Esophagus muscularis mucosa (tissue), 4 donors: ENCODE measurements at regions not wholly inside any gene's neighbourhood (a gene's known extent, or its start where the extent isn't known, plus 50 kb on each side); places are given as distances from the start of the nearest gene placed in this dataset.

Source experiments
- DNase-seq: peaks from one replicate; pipeline ENCODE4 v3.0.0-alpha.2; 2017; ENCODE audit errors: extremely low spot score
- H3K27ac ChIP-seq, 4 donors: fragments of 200-600 bp; sonication (generic); replicated peaks in 1 of 4; 1 replicate in 3 of 4; 2 replicates in 1 of 4; pipeline ENCODE4 v1.5.1; 2016 to 2019; ENCODE audit warnings: mild to moderate bottlenecking in 1 of 4
- H3K27me3 ChIP-seq, 4 donors: fragments of 200-600 bp; sonication (generic); one replicate each; pipeline versions ENCODE4 v1.5.1 to v1.6.0; 2016 to 2019
- H3K36me3 ChIP-seq, 4 donors: fragments of 200-600 bp; sonication (generic); one replicate each; pipeline ENCODE4 v1.5.1; 2016 to 2019
- H3K4me1 ChIP-seq, 4 donors: fragments of 200-600 bp; sonication (generic); one replicate each; pipeline ENCODE4 v1.5.1; 2016 to 2019
- H3K4me3 ChIP-seq, 4 donors: fragments of 200-600 bp; sonication (generic); 1 replicate in 2 of 4; 2 replicates in 2 of 4; pipeline ENCODE4 v1.5.1; 2016 to 2019; ENCODE audit warnings: mild to moderate bottlenecking in 4 of 4, moderate library complexity in 1 of 4
- H3K9me3 ChIP-seq, 4 donors: fragments of 200-600 bp; sonication (generic); 1 replicate in 3 of 4; 2 replicates in 1 of 4; pipeline ENCODE4 v1.5.1; 2016 to 2019
- EP300 ChIP-seq: sonication (generic); formaldehyde crosslinking; IDR thresholded peaks from one replicate; pipeline ENCODE4 v1.6.1; 2017; ENCODE audit warnings: antibody characterized with exemption
- POLR2A ChIP-seq: fragments of 450-650 bp; IDR thresholded peaks from one replicate; pipeline ENCODE4 v1.6.1; 2017; ENCODE audit warnings: antibody characterized with exemption, moderate library complexity, mild to moderate bottlenecking, low read depth
- POLR2AphosphoS5 ChIP-seq, 2 donors: sonication (generic); formaldehyde crosslinking; IDR thresholded peaks; one replicate each; pipeline ENCODE4 v1.6.1; 2017; ENCODE audit warnings: antibody characterized with exemption in 2 of 2
- WGBS: methylation state at CpG from one replicate; pipeline ENCODE4 v1.1.5; 2018; 5-methylcytosine and 5-hydroxymethylcytosine counted together
- intact Hi-C: fragments of 100-400 bp; cut with DNase I; formaldehyde crosslinking; loops from one replicate; pipeline ENCODE4 v1.15.1; 2023
- TF ChIP-seq, protein P1 (sequence below), 3 experiments: fragments of 200-600 bp in 2 of 3; fragments of 450-650 bp in 1 of 3; sonication (generic) in 2 of 3; IDR thresholded peaks; one replicate each; pipeline ENCODE4 v1.5.1; 2017 to 2019; ENCODE audit warnings: antibody characterized with exemption in 3 of 3, mild to moderate bottlenecking in 2 of 3, moderate library complexity in 1 of 3

DNA sequence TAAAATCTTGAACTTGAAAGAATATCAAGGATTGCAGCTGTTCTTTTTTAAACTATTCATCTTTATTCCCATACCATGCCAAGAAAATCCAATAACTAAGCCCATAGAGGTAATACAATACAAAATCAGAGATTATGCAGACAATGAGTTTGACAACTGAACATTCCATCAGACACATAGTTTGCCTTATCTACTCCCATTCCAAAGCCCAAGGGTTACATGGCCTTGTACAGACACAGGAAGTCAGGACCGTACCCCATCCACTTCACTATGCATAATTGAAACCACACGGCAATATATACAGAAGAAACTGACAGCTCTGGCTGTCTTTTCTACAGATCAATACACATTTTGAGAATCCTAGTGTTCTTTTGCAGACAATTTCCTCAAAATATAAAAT, 181.3 kb downstream of the TMX3 start:
- no peaks in the 10 kb centered on the region for H3K9me3 ChIP-seq
- H3K27ac ChIP-seq, result no peak overlapping the region
- WGBS, result 59% methylated on average over 2 of the region's 2 CpGs
- no peak overlapping the region for H3K4me3 ChIP-seq
- H3K4me1 ChIP-seq, result no peaks in the 10 kb centered on the region
- DNase-seq, result no peak
- no peaks in the 10 kb centered on the region for H3K36me3 ChIP-seq
- TF ChIP-seq EP300, result no peak
- TF ChIP-seq POLR2AphosphoS5 (IDR thresholded peaks at IDR 0.05), result no peak
- no peak for TF ChIP-seq POLR2A
- TF ChIP-seq, protein P1, sequence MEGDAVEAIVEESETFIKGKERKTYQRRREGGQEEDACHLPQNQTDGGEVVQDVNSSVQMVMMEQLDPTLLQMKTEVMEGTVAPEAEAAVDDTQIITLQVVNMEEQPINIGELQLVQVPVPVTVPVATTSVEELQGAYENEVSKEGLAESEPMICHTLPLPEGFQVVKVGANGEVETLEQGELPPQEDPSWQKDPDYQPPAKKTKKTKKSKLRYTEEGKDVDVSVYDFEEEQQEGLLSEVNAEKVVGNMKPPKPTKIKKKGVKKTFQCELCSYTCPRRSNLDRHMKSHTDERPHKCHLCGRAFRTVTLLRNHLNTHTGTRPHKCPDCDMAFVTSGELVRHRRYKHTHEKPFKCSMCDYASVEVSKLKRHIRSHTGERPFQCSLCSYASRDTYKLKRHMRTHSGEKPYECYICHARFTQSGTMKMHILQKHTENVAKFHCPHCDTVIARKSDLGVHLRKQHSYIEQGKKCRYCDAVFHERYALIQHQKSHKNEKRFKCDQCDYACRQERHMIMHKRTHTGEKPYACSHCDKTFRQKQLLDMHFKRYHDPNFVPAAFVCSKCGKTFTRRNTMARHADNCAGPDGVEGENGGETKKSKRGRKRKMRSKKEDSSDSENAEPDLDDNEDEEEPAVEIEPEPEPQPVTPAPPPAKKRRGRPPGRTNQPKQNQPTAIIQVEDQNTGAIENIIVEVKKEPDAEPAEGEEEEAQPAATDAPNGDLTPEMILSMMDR (IDR thresholded peaks at IDR 0.05), result no peak
- intact Hi-C loops, result no loop called here
- H3K27me3 ChIP-seq, result no peaks in the 10 kb centered on the region

DNA sequence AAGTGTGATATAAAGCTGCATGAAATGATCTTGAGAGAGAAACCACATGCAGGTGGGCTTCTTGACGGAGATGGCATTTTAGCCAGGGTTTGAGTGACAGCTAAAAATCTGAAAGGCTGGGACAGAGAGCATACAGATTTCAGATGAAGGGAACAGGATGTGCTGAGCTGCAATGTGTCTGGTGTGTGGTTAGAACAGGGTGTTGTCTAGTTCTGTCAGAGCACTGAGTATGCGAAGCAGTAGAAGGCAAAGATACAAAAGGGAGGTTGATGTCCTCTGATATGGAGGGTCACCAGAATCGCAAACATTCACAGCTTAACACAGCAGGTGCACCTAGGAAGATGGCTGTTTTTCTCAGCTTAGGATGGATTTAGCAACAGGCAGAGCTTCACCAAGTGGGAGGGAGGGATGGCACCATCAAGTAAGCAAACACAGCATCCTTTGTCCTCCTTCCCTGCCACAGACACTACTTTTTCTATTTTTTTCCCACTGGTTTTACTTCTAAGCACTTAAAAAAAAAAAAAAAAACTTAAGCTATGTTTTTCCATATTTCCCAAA, 182.5 kb downstream of the TMX3 start:
- Histone ChIP-seq H3K4me3 (no peak overlapping the region), H3K27me3 (no peaks in the 10 kb centered on the region), H3K4me1 (no peaks in the 10 kb centered on the region), H3K9me3 (no peaks in the 10 kb centered on the region), H3K27ac (no peak overlapping the region), H3K36me3 (no peaks in the 10 kb centered on the region)
- WGBS, result 72% methylated on average over 3 of the region's 3 CpGs
- intact Hi-C loops, result no loop called here
- DNase-seq, result no peak
- TF ChIP-seq EP300 (no peak), POLR2A (no peak), POLR2AphosphoS5 (IDR thresholded peaks at IDR 0.05) (no peak)
- TF ChIP-seq, protein P1 (IDR thresholded peaks at IDR 0.05), result no peak

DNA sequence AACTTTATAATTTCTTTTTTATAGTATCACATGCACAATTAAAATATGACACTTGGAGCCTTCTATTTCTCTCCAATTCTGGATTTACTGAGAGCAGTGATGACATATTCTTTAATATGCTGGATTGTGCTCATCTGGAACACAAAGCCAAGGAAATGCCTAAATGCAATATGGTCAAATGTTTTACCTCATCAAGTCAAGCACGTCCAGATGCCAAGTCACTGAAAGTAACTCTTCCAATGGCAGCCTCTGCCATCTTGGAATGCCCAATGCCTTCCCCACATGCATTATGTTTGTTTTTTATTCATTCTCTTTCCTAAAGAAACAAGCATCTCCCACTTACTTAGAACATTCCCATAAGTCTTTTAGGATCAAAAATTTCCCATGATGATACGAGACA, 189.8 kb downstream of the TMX3 start:
- WGBS, result 80% methylated on average over 2 of the region's 2 CpGs
- no peak for DNase-seq
- TF ChIP-seq EP300 (no peak), POLR2A (no peak), POLR2AphosphoS5 (IDR thresholded peaks at IDR 0.05) (no peak)
- TF ChIP-seq, protein P1 (IDR thresholded peaks at IDR 0.05), result no peak
- H3K9me3 ChIP-seq, result no peaks in the 10 kb centered on the region
- H3K4me1 ChIP-seq, result peaks cover 0 to 11% (median 3%) of the 10 kb centered on the region in 4 donors
- no peaks in the 10 kb centered on the region for H3K36me3 ChIP-seq
- H3K27me3 ChIP-seq, result no peaks in the 10 kb centered on the region
- H3K27ac ChIP-seq, result no peak overlapping the region
- intact Hi-C loops, result no loop called here
- no peak overlapping the region for H3K4me3 ChIP-seq

DNA sequence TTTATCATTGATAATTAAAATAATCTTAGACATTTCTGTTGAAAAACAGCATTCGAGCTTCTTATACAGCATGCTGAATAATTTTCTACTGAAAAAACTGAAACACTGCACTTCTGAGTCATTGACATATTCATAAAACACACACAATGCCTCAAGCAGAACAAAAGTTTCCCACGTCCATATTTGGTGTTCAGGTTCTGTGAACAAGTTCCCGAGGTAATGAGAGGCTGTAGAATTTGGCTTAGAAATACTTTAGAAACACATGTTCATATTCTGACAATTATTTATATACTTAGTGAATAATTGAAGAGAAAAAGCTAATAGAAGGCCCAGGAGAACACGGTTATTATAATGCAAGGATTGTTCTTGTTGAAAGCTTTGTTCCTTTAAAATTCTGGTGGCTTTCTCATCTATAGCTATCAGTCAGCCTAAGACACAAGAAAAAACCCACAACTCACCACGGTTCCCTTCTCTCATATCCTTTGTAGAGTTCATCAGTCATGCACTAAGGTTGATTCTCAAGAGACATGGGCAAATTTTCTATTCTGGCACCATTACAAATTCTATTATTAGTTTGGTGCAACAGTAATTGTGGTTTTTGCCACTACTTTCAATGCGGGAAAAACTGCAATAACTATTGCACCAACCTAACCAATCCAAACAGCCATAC, 194.4 kb downstream of the TMX3 start:
- H3K27ac ChIP-seq, result peak overlapping the region in 2 of 4 donors; percentile 14 to 50
- peaks cover 0 to 14% (median 3%) of the 10 kb centered on the region in 4 donors for H3K4me1 ChIP-seq
- no peaks in the 10 kb centered on the region for H3K36me3 ChIP-seq
- TF ChIP-seq, protein P1 (IDR thresholded peaks at IDR 0.05), result no peak
- TF ChIP-seq POLR2A (no peak), EP300 (no peak), POLR2AphosphoS5 (IDR thresholded peaks at IDR 0.05) (no peak)
- intact Hi-C loops, result no loop called here
- DNase-seq, result no peak
- WGBS, result 30% methylated on average over 6 of the region's 6 CpGs
- H3K4me3 ChIP-seq, result no peak overlapping the region
- H3K9me3 ChIP-seq, result no peaks in the 10 kb centered on the region
- no peaks in the 10 kb centered on the region for H3K27me3 ChIP-seq

DNA sequence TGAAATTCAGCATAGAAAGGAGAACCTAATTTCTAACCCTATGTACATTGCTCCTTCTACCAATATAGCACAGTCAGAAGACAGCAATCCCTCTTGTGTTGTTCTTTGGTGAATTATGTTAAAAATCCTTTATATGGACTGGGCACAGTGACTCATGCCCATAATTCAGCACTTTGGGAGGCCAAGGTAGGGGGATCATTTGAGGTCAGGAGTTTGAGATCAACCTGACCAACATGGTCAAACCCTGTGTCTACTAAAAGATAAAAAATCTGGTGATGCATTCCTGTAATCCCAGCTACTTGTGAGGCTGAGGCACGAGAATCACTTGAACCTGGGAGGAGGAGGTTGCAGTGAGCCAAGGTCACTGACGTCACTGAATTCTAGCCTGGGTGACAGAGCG, 195.6 kb downstream of the TMX3 start:
- intact Hi-C loops, result no loop called here
- TF ChIP-seq, protein P1 (IDR thresholded peaks at IDR 0.05), result no peak
- TF ChIP-seq EP300, result no peak
- no peak for TF ChIP-seq POLR2AphosphoS5 (IDR thresholded peaks at IDR 0.05)
- no peak for TF ChIP-seq POLR2A
- DNase-seq, result no peak
- Histone ChIP-seq H3K27me3 (no peaks in the 10 kb centered on the region), H3K36me3 (no peaks in the 10 kb centered on the region), H3K9me3 (no peaks in the 10 kb centered on the region), H3K27ac (no peak overlapping the region), H3K4me1 (peaks cover 0 to 14% (median 3%) of the 10 kb centered on the region in 4 donors), H3K4me3 (no peak overlapping the region)
- 81% methylated on average over 3 of the region's 3 CpGs for WGBS
